Adrenal gland (tissue), 5 donors: ENCODE measurements at regions not wholly inside any gene's neighbourhood (a gene's known extent, or its start where the extent isn't known, plus 50 kb on each side); places are given as distances from the start of the nearest gene placed in this dataset.

Experiments used
- CTCF ChIP-seq, 6 experiments: fragments of 450-650 bp in 4 of 6; fragments of 200-600 bp in 2 of 6; sonication (generic) in 1 of 6; IDR thresholded peaks; 1 replicate in 5 of 6; 2 replicates in 1 of 6; pipeline versions ENCODE4 v1.5.1 to v1.8.0; 2016 to 2021; ENCODE audit warnings: antibody characterized with exemption in 6 of 6, mild to moderate bottlenecking in 2 of 6, moderate library complexity in 1 of 6
- POLR2A ChIP-seq, 2 donors: fragments of 450-650 bp; IDR thresholded peaks; one replicate each; pipeline ENCODE4 v1.6.1; 2017; ENCODE audit warnings: antibody characterized with exemption in 2 of 2, mild to moderate bottlenecking in 2 of 2, moderate library complexity in 1 of 2
- donor health status: DM: no; HTN: no; CAD: no.

DNA sequence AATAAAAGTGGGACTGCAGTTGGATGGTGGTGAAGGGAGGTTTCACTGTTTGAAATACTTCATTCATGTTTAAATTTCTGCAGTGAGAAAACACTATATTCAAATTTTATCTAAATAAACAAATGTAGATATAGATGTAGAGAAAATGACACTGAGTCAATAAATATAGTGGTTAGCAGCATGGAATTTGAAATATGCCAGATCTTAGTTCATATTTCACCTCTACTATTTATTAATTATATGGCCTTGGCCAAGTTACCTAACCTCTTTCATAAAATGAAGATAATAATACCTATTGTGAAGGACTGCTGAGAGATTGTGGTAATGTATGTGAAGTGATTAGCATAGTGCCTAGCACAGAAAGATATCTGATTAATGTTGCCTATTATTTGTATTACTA is 70.5 kb downstream of the AGTR2 start:
- TF ChIP-seq CTCF (IDR thresholded peaks at IDR 0.05): no peak
- no peak for TF ChIP-seq POLR2A (IDR thresholded peaks at IDR 0.05)
